Iris pigment epithelial cell (primary cell): ENCODE measurements at regions not wholly inside any gene's neighbourhood (a gene's known extent, or its start where the extent isn't known, plus 50 kb on each side); places are given as distances from the start of the nearest gene placed in this dataset.
"Not testable (repeated sequence)": the region's sequence is repeated elsewhere in the genome, so short reads cannot be mapped to it uniquely, and the experiment has no call there.

Source experiments
- DNase-seq: peaks from one replicate; pipeline ENCODE4 v3.0.0-alpha.2; 2011; ENCODE audit warnings: low read depth

GRCh38 chr3:166993015-166993630 is 387.0 kb downstream of the ZBBX start:
- no peak for DNase-seq

- no peak for DNase-seq
Measured at GRCh38 chr3:166986000-166986399, 394.1 kb downstream of the ZBBX start.

GRCh38 chr3:166975796-166976195 is 404.3 kb downstream of the ZBBX start:
- DNase-seq: not testable (repeated sequence)

DNA sequence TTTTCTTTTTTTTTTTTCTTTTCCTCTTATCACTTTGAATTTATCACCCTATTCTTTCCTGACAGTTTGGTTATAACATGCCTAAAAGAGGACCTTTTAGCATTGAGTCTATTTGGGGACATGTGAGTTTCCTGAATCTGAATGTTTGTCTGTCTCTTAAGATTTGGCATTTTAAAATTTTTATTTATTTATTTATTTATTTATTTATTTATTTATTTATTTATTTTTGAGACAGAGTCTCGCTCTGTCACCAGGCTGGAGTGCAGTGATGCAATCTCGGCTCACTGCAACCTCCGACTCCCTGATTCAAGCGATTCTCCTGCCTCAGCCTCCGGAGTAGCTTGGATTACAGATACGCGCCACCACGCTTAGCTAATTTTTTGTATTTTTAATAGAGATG is 412.4 kb downstream of the ZBBX start:
- DNase-seq: not testable (repeated sequence)

- DNase-seq: no peak
Measured at GRCh38 chr3:166962911-166963310, 417.2 kb downstream of the ZBBX start.

DNA sequence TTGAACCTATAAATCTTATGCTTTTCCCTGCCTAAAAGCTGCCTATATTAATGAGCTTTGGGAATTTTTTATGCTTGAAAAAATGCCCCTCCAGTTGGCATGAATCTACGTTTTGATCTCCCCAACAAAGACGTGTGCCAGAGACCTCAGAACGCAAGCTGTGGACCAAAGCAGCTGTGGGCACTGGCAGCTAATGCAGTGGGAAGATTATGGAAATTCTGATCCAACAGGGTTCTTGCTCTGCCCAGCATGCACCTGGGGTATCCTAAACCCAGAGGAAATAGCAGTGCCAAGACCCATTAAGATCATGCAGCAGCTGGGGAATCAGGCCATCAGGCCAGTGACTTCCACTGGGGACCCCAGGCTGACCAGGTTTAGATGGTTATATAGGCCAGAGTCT is 423.0 kb downstream of the ZBBX start:
- no peak for DNase-seq

DNA sequence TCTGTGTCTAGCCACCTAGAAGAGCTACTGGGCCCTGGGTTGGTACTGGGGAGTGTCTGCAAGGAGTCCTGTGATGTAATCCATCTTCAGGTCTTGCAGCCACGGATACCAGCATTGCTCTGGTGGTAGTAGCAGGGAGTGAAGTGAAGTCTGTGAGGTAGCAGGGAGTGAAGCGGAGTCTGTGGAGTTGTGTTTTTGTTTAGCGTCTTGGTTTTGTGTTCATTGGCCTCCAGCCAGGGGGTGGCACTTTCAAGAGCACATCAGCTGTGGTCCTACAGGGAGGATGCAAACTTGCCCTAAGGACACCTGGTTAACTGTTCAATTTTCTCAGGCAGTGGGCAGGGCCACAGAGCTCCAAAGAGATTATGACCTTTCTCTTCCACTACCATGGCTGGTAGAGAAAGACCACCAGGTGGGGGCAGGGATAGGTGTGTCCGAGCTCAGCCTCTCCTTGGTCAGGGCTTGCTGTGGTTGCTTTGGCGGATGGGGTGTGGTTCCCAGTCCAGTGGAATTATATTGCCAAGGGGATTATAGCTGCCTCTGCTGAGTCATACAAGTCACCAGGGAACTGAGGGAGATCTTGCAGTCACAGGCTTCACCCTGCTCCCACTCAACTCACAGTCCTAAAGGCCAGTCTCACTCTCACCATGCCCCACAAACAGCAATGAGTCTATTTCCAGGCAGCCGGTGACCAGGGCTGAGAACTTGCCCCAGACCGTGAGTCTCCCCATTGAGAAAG is 424.7 kb downstream of the ZBBX start:
- peak; percentile 0 for DNase-seq

GRCh38 chr3:166934879-166935278 is 445.2 kb downstream of the ZBBX start:
- DNase-seq: no peak

DNA sequence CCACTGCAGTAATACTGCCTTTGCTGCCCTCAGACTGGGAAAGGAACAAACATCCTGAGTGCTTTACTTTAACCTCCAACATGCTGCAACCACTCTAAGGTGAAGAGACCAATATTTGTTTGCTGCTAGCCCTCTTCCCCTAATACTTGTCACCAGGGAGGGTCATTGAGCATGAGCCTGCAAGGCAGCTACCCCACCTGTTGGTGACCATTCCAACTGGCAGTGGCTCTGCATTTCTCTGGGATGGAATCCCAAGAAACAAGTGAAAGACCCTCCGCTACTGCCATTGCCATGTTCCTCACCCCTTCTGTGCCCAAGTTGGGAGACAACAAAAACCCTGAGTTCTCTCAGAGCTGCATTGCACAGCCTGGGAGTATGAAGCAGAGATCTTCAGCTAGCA is 462.7 kb downstream of the ZBBX start:
- no peak for DNase-seq

GRCh38 chr3:166902374-166902773 is 477.7 kb downstream of the ZBBX start:
- peak; percentile 1 for DNase-seq

- peak; percentile 1 for DNase-seq
Measured at GRCh38 chr3:166900866-166901577, 479.1 kb downstream of the ZBBX start.

- DNase-seq: peak; percentile 2
Measured at GRCh38 chr3:166897811-166898210, 482.3 kb downstream of the ZBBX start.

DNA sequence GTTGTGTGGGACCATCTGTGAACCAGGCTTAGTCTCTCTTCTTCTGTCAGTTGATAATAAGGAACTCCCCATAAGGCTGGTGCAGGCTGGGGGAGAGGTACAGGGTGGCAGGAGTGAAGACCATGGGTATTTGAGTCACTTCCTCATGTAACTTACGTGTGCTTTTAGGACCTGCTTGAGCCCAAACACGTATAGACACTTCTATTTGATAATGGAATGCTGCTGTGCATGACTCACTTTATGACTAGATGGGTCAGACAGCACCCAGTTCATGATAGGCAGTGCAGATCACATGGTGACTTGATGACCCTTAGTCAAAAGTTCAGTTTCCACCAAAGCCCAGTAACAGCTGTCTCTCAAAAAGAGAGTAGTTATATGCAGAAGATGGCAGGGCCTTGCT is 490.9 kb downstream of the ZBBX start:
- DNase-seq: no peak

DNA sequence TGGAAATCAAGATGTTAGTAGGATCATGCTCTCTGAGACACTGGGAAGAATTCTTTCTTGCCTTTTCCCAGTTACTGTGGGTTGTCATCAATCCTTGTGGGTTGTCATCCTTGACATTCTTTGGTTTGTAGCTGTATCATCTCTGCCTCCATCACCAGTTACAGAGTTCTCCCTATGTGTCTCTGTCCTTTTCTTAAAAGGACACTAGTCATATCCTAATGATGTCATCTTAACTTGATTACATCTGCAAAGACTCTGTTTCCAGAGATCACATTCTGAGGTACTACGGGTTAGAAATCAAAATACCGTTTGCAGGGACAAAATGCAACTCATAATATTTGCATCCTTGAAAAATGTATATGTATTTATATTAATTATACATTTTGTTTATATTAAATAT is 500.4 kb downstream of the ZBBX start:
- DNase-seq: no peak

DNA sequence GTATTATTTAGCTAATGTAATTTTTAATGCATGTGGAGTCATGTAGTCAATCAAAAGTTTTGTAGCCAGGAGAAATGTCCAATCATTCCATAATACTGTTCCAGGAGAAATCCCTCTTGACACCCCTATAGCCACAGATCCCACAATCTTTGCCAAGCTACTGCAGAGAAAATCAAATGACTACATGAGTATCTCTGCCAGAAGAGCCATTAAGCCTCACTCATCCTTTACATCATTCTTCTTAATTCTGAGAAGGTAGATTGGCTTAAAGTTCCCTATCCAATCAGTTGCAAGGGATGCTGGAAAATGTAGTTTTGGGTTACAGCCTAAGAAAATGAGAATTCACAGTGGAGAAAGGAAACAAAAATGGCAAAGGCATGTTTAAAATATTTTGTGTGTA is 502.1 kb downstream of the ZBBX start:
- no peak for DNase-seq

DNA sequence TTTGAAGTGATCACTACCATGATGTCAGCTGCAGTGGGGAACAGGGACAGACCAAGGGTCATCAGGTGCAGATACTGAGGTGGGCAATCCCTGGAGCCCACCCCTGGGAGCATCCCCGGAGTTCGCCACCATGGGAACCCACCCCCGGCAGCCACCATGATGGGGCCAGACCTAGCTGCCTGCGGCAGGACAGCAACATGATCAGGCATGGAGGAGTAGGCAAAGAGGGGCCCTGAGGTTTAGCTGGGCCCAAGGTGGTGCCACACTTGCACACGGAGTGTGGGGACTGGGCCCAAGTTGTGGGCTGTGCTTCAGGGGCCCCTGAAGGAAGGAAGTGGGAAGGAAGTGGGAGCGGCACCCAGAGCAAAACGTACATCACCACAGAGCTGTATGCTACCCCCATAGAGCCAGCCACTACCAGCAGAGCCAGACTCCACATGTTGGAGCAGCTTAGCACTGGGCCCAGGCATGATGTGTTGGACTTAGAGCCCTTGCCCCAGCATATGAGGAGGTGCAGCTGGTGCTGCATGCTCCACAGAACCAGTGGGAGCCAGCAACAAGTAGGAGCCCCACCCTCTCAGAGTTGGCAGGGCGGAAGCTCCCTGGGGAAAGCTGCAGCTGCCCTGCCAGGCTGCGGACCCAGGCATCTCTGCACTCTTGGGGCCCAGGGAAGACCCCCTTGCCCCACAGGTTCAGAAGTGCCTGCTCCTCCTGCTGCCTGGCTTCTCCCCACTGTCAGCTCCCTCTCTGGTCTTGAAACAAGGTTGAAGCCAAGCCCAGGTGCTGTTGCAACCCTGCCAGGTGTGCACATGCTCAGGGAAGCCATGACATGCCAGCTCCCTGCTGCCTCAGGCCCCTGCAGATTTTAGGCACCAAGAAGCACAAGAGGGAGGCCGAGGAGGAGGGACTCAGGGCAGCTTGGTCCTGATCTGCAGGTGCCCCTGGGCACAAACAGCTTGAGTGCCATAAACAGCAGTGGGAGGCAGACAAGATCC is 515.3 kb downstream of the ZBBX start:
- DNase-seq: no peak

DNA sequence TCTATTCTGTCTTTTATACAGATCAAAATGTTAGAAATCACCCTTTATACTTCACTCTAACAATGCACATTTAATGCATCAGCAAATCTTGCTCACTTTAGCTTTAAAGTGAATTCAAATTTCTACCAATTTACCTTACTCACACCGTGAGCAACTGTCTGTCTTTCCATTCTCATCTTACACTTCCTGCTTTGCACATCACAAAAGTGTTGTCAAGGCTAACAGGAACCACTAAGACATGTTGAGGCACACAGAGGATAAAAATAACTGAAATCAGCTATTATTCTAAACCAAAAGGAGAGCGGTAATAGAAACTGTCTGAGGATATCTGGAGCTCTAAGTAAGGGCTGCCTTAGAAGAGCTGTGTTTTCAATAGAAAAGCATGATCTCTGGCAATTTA is 519.9 kb downstream of the ZBBX start:
- DNase-seq: no peak

GRCh38 chr3:166844329-166844728 is 535.8 kb downstream of the ZBBX start:
- DNase-seq: no peak

DNA sequence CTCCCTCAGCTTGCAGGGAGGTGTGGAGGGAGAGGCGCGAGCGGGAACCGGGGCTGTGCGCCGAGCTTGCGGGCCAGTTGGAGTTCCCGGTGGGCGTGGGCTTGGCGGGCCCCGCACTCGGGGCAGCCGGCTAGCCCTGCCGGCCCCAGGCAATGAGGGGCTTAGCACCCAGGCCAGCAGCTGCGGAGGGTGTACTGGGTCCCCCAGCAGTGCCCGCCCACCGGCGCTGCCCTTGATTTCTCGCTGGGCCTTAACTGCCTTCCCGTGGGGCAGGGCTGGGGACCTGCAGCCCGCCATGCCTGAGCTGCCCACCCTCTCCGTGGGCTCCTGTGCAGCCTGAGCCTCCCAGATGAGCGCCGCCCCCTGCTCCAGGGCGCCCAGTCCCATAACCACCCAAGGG is 537.3 kb downstream of the ZBBX start:
- DNase-seq: not testable (repeated sequence)

- peak; percentile 13 for DNase-seq
Measured at GRCh38 chr3:166837535-166837934, 542.6 kb downstream of the ZBBX start.

DNA sequence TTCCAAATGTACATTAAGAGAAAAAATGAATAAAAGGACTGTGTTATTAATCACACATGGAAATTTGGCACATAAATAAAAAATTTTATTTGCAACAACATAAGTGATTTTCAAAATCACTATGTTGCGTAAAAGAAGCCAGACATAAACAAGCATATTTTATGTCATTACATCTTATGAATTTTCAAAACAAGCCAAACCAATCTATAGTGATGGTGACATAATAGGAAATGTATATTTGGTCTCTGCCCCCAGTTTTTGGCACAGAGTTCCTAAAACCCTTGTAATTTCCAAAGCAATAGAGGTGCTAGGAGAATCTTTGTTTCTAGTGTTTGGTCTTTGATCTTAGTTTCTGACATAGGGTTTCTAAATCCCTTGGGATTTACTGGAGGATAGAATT is 543.3 kb downstream of the ZBBX start:
- no peak for DNase-seq

- DNase-seq: peak; percentile 46
Measured at GRCh38 chr3:166829896-166830295, 550.2 kb downstream of the ZBBX start.
